ENCODE measurements at regions not wholly inside any gene's neighbourhood (a gene's known extent, or its start where the extent isn't known, plus 50 kb on each side); places are given as distances from the start of the nearest gene placed in this dataset.

DNA sequence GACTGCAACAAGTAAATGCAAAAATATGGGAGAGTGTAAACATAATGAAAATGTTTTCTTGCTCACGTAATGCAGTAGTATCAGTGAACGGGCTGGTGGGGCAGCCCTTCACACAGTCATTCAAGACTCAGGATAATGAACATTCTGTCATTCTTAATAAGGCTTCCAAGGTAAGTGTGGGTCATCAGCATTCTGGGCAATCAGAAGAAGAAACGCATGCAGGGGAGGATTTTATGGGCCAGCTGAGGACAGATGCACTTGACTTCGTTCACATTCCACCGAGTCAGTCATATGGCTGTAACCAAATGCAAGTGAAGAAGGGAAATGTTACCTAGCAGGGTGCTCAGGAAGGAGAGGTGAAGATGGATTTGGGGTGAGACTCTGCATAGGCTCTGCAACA, 68.0 kb upstream of the MAP9 start:
- TF ChIP-seq ZNF274 (IDR thresholded peaks at IDR 0.05; ENCODE audit: low read depth, low read length), result no peak
- no peak for TF ChIP-seq YY1 (IDR thresholded peaks at IDR 0.05; ENCODE audit: insufficient read depth, insufficient read length)
- no peak for TF ChIP-seq SUZ12 (IDR thresholded peaks at IDR 0.05; ENCODE audit: extremely low read depth, insufficient read depth, insufficient read length)
